ENCODE measurements at regions not wholly inside any gene's neighbourhood (a gene's known extent, or its start where the extent isn't known, plus 50 kb on each side); places are given as distances from the start of the nearest gene placed in this dataset.

DNA sequence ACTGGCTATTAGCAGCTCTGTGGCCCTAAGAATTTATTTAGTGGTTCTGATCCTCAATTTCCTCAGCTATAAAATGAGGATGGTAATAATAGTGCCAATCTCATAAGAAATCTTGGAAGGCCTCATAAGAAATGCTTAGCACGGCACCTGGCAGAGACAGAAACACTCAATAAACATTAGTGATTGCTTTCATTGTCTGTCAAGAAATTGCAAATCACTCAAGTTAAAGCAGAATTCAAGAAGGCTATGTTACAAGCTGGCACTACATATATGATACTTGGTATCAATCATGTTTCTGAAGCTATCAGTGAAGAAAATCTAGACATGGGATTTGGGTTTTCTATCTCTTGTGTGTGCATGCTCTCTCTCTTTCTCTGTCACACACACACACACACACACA lies 267.7 kb upstream of the KCNIP4 start:
- no peak for DNase-seq

DNA sequence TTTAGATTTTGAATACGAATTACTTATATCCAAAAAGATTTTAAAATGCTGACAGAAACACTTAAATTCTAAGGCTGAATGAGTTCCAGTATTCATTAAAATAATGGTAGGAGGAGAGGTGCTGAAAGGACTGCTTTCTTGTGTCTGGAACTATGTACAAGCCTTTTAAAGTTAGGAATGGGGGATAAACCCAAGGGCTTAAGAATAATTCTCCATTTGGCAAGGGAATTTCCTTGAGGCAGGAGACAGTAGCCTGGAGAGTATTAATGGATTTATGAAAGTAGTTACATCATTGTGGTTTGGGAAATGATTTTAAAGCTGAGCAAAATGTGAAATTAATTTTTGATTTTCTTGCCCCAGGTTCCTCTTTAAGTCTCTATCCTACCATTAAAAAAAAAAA lies 266.5 kb upstream of the KCNIP4 start:
- DNase-seq, result no peak

DNA sequence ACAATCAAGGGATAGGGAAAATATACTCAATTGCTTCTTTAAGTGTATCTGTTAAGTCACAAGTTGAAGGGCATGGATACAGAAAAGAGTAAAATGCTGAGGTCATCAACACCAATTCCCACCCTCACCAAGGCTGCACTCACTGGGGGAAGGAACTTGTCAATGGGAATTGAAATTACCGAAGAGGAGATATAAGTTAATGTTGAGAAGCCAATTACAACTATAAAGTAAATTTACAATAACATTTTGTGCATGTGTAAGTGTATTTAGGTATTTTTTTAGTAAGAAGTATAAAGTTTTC lies 255.1 kb upstream of the KCNIP4 start:
- DNase-seq, result no peak

DNA sequence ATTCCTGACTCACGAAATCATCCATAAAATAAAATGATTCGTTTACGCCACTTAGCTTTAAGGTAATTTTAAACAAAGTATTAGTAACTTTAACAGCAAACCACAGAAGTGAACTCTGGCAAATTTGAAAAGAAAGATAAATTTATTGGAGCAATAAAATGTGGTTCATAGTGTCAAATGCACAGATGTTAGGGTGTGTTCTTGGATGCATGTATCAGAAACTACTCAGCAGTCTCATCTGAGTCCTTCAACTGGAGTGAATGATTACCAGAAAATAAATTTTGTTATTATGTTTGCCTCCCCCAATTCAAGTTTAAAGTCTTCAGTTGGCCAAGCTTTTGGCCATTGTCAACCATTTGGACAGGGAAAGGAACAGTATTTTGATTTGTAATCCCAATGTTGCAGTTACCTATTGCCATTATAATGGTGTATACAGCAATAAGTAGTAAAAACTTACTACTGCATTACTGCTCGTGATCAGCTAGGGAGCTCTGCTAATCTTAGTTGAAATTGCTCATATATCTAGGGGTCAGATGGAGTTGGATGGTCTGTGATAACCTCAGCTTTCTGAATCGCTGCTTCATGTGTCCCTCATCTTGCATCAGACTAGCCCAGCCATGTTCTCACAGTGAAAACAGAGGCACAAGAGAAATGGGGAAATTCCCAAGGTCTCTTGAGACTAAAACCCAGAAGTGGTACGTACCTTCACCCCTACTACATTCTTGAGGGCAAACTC lies 254.6 kb upstream of the KCNIP4 start:
- DNase-seq, result peak; percentile 3

DNA sequence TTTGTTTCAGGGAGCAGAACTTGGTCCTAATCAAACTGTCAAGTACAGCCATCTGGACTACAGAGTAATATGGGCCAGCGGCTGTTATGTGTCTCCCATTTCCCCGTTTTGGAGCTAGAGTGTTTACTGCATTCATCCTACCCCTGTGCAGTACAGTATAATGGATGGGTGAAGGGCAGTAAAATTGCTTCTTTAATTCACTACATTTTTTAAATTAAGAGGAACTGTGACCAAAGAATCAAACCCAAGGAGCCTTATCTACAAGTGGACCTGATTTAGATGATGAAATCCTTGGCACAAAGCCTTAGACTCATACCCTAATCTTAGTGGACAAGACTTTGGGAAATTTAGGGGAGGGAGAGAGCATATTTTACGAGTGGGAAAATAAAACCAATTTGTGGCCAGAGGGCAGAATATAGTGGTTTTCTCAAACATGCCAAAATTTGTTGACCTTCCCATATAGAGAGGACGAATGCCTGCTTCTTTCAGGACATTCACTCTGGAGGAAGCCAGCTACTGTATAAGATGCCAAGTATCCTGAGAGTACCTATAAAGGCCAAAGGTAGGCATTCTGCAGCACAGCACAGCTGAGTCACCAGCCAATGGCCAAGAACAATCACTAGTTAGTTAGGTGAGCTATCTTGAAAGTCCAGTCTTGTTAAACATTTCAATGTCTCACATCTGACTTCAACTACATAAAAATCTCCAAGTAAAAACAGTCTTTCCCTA lies 253.8 kb upstream of the KCNIP4 start:
- DNase-seq, result peak; percentile 14

DNA sequence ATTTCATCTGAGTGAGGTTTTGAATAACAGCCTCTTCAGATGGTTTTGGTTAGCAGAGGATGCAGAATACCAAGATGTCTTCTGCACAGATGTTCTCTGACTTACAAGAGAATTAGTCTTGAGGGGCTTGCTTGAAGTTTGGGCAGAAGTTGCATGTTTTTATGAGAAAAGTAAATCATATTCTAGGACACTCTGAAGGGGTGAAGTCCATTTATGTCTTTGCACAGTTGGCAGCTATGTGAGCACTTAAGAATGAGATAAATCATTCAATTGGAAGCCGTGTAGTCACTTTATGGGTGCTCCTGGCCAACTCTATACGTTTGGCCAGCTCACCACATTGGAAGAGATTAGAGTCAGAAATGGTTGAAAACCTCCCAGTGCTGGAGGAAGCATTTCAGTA lies 252.7 kb upstream of the KCNIP4 start:
- no peak for DNase-seq

DNA sequence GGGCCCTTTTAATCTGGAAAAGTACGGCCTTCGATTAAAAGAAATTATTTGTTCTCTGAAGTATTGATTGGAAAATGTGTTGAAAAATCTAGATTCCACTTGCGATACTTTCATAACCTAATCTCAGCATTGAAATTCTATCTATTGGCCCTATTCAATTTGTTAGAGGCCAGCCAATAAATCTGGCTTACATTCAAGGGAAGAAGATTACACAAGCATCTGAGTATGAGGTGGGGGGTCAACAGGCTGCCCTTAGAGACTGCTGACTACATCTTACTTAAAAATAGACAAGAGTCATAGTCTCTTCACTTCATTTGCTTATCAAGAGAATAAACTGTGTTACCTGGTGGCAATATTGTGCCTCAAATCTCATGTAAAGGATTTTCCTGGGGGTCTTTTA lies 248.0 kb upstream of the KCNIP4 start:
- no peak for DNase-seq

DNA sequence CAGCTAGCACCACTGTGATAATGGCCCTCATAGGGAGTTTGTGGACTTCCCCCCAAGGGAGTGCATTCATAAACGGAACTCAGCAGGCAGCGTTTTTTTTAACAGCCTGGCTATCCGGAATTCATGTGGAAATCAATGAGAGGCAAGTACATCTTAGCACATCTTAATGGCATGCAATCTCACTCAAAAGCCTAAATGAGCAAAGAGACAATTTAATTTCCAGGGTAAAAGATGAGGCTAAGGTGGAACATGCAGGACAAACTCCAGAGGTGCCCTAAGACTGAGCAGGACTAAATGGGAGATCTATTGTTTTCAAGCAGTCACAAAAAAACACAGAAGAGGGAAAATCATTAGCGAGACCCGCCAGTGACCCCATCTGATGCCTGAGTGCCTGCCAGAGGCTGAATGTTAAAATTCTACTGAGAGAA lies 243.5 kb upstream of the KCNIP4 start:
- peak; percentile 9 for DNase-seq

DNA sequence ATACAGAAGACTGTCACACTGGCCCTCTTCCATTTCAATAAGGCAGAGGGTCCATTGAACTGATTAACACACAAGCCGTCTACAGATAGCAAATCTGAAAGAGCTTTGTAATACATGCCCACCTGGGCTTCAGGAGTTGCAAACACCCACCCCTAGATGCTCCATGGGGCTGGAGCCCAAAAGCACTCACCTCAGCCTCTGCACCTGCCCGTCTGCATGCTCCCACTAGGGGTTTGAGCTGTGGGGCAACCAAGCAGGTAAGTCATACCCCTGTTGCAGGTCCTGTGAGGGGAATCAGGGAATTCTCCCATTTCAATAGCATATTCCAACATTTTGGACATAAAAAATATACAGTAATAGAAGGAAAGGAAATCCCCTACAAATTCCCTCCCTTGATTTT lies 243.0 kb upstream of the KCNIP4 start:
- no peak for DNase-seq

DNA sequence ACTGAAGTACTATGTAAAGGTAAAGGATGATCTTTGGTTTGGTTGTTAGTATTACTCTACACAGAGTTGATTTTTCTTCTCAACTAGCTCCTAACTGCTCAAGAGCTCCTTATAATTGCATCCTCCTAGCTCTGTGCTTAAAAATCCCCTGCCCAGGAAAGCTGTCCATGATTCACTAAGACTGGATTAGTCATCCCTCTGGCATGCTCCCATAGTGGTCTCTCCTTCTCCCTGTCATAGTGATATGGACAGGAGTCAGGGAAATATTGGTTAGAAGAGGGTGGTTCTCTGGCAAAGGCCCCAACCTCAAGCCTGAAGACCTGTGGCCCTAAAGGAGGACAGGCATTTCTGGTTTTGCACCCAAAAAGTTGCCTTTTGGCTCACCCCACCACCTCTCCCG lies 242.3 kb upstream of the KCNIP4 start:
- DNase-seq, result peak; percentile 89

DNA sequence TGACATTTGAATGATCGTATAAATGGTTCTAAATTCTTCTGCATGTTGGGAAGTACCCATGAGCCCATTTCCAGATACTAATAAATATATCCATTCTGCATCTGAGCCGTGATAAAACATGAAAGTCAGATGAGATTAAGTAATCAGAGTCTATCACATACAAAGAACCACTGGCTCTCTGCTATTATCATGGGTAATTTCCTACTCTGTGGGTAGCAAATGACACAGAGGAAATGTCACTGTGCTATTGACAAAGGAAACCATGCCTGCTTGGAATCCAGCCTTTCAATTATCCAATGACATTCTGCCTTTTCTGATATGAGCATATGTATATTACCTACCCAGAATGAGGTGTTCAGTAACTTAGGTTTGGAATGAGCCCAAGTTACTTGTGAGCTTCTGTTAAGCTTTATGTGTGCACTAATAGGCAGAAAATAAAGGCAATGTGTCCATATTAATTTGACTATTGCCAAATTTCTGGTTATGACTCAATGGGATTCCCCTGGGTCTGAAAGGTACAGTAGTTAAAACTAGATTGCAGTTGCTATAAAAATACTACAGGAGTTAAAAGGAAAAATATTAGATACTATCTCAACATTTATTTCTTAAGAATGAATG lies 238.7 kb upstream of the KCNIP4 start:
- DNase-seq, result no peak

DNA sequence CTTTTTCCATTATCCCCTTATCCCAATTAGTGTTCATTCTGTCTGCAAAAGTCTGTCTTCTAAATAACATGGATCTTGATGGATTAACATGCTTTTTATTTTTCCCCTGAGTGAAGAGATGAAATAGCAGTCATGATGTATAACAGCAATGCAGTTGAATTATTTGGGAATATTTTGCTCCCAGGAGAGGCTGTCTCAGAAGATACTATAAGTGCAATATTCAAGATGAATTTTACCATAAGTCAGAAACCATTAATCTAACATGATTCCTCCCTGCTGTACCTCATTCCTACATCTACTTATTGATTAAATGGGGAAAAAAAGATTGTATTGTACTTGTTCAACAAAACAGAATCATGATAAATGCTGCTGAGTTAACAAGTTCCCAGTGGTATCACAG lies 233.2 kb upstream of the KCNIP4 start:
- DNase-seq, result no peak

DNA sequence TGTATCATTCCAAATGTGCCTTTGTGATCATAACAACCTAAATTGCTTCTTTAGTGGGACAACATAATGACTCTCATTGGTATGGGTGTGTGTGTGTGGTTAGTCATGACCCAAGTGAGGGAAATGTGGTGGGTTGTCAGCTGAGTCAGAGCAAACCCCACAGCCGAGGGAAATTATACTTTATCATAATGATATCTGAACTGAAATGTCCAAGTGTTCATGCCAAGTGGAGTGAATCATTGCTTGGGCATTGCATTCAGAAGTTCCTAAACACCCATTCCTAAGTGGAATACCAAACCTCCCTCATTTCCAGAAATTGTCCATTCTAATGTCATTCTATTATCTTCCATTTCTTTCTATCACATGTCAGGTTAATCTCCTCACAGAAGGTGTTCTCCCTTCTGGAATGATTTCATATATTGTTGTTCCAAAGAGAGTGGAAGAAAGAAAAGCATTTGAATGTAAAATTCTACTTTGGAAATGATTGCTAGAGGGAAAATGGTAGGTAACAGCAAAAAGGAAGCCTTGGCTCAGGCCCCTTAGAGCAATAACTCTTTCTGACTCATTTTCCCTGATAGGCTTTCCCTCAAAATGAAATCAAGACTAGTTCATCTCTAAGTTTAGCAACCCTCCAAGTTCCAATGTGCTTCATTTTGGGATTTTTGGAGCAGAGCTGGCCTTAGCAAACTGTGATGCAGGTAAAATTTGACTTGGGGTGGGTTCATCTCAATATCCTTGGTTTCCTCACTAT lies 230.7 kb upstream of the KCNIP4 start:
- peak; percentile 62 for DNase-seq

DNA sequence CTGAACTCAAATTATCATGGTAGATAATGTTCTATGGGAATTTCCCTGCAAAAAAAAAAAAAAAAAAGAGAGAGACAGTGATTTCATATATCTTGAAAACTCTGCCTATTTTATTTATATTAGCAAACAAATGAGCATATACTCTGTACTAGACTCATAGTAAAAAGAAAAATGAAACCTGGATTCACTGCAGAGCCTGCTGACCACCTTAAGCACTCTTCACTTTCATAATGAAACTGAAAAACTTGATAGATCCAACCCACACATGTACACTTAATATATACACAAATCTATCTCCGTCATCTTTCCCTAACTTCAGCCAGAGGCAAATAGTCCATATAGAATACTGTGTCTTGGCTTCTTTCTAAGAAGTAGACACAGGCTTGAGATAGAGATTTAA lies 226.1 kb upstream of the KCNIP4 start:
- DNase-seq, result no peak

DNA sequence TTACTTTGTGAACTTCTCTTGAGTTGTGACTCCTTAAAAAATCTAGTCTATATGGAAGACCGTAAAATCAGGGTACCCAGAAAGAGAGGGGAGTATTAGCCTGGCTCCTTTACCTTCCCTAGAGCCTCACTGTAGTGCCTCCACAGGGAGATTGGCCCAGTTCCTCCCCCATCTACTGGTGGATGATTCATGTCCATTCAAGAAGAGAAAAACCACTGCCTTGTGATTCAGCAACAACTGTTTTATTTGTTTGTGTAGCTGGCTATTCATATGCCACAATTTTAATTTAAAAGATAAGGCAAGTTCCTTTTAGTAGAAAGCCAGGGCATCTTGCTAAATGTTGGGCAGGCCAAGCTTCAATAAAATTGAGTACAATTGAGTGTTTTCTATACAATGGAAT lies 221.8 kb upstream of the KCNIP4 start:
- DNase-seq, result peak; percentile 42

DNA sequence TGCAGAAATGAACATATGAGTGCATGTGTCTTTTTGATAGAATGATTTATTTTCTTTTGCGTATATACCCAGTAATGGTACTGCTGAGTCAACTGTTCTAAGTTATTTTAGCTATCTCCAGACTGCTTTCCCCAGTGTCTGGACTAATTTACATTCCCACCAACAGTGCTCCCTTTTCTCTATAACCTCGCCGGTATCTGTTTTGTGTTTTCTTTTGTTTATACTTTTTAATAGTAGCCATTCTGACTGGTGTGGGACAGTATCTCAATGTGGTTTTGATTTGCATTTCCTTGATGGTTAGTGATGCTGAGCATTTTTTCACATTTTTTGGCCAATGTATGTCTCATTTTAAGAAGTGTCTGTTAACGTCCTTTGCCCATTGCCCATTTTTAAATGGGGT lies 218.6 kb upstream of the KCNIP4 start:
- DNase-seq, result no peak

DNA sequence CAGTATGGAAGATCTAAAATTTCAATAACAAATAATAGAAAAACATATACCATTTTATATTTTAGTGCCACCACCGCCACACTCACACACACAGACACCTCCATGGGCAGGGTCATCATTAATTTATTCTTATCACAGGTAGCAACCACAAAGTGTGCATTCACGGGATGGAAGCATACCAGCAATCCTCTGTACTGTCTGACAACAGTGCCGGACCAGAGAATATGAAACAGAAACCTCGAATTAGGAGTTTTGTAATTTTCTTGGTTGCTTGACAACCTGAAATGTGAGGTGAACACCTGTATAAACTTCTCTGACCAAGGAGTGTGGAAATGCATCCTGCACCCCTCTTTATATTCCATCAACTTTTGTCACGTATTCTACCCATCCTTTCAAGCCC lies 213.9 kb upstream of the KCNIP4 start:
- no peak for DNase-seq

DNA sequence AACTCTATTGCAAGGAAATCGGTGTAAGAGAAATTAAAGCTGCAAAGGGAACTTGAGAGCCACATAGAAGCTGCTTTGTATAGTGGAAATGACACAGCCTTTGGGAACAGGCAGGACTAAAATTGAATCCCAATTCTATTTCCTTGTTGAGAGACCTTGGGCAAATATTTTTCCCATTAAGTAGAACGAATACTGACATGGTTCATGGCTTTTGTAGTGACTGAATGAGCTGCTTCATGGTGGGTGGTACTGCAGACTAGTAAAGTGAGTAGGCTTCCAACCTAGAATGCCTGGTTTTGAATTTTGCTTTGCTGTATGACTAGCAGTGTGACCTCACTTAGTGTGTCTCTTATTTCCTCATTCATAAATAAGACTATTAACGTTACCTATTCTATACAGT lies 182.2 kb upstream of the KCNIP4 start:
- DNase-seq, result no peak

DNA sequence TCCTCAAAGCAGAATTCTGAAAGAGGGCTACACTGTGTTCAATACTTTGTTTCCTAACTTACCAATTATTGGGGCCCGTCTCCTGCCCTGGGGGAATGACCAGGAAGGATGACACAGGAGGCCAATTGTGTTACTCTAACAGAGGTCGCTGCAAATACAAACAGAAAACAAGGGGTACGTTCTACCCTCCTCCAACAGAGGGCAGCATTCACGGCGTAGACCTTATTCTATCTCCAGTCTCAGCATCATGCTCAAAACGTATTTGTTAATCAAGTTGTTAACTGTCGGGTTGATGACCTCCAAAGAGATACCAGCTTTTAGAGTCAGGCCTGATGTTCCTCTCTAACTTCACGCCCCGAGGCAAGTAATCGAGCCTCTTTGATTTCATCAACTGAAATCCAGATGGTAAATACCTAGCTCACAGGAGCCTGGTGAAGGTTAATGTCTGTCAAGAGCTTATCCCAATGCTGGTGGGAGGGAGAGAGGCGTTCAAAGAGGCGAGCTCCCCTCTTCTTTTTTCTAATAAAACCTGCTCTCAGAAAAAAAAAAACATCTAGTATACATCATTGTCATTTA lies 181.0 kb upstream of the KCNIP4 start:
- DNase-seq, result peak; percentile 49

DNA sequence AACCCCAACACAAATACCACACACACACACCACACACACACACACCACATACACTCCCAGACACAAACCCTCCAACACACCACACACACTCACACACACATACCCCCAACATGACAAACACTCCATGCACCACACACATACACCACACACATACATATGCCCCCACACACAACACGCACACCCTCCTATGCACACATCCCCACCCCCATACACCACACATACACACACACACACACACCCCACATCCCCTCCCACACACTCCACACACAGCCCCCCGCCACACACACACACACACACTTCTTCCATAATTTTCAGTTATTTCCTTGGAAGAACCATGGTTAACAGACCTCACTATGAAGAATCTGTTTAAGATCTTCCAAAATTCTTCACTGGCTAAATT lies 173.5 kb upstream of the KCNIP4 start:
- no peak for DNase-seq

DNA sequence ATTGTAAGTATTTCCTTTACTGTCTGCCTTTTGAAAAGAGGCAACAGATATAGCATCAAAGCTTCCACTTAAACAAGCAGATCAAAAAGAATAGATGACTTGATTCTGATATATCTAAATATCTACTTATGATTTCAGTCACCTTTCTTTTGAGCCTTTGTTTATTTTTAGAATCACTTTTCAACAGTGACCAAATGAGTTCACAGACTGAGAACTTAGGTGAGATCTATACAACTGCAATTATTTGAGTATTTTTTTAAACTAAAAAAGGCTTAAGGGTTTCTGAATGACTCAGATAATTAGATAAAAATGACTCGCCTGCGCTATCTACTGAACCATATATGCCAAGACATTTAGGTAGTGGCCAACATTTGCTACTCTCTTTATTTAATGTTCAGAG lies 166.7 kb upstream of the KCNIP4 start:
- no peak for DNase-seq

DNA sequence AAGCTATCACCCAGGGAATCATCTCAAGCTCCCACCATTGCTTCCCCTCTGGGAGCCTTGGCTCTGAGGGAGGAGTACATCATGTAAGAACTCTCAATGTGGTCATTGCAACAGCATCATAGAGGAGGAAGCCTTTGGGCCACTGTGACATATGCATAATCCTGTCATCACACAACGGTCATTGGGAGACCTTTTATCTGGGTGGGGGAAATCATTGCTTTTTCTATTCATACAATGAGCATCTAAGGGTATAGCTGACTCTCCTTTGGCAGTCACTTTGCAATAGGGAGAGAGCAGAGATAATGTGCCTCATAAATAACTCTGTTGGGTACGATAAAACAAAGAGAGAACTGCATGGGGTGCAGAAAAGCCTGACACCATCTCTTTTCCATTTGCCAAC lies 155.2 kb upstream of the KCNIP4 start:
- no peak for DNase-seq

DNA sequence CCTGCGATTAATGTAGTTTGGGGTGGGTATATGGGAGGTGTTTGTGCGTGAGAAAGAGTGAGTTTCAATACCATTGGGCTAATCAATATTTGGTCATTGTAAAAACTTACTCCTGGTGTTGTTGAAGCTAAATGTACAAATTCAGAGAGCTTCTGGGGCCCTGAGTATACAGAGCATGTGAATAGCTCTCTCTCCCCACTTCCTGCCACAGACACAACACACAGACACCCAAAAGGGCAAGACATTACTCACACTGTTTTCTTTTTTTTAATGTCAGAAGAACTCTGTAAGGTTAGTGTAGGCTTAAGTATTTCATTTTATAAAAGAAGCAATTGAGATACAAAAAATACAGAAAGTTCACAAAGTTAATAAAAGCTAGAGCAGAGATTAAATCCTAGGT lies 151.3 kb upstream of the KCNIP4 start:
- DNase-seq, result peak; percentile 27

Measured in kidney glomerular epithelial cell (primary cell).